ENCODE measurements at regions not wholly inside any gene's neighbourhood (a gene's known extent, or its start where the extent isn't known, plus 50 kb on each side); places are given as distances from the start of the nearest gene placed in this dataset.

DNA sequence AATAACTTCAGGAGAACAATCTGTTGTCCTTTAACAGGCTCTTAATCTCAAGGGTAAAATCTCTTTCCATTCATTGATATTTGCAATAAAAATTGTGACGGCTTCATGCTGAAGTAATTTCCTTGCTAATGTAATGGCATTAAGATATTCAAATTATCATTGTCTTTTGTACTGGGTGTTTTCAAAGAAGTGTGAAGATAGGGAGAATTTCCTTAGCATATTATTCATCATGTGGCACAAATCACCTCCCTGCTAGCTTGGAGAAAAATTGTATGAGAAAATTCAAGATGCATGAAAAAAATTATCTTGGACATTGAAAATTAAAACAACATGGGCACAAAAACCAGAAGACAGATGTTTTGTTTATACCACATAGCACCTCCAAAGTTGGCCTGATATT, 63.6 kb upstream of the ARID2 start:
- TF ChIP-seq CTCF (IDR thresholded peaks at IDR 0.05): no peak
- TF ChIP-seq POLR2A (IDR thresholded peaks at IDR 0.05): no peak
